NB4 (cell line): ENCODE measurements at regions not wholly inside any gene's neighbourhood (a gene's known extent, or its start where the extent isn't known, plus 50 kb on each side); places are given as distances from the start of the nearest gene placed in this dataset.

ENCODE experiments used
- MYC ChIP-seq: IDR thresholded peaks from 2 replicates; pipeline ENCODE4 v1.6.1; 2011; ENCODE audit warnings: low read depth, low read length
- POLR2A ChIP-seq: IDR thresholded peaks from 2 replicates; pipeline ENCODE4 v1.6.1; 2011; ENCODE audit warnings: mild to moderate bottlenecking; ENCODE audit not compliant: insufficient read length; ENCODE audit errors: extremely low read depth
- TF ChIP-seq, protein P1 (sequence below): IDR thresholded peaks from one replicate; pipeline ENCODE4 v1.5.1; 2012; ENCODE audit warnings: low read depth, low read length
- TF ChIP-seq, protein P2 (sequence below): IDR thresholded peaks from 2 replicates; pipeline ENCODE4 v1.6.1; 2011; ENCODE audit warnings: low read depth, low read length

DNA sequence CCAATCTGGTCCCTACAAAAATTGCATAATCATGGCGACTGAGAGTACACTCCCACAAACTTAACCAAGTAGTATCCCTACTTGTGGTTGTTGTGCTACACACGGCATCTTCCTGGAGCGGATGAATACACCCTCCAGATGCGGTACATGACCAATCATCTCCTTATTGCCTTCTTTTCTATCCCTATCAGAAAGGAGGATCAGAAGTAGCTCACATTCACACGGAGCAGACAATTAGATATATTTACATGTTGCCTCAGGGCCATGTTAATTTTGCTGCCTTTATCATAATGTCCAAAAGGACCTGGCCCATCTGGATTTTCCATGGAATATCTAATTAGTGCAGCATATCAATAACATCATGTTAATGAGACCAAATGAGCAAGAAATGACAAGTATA lies 96.4 kb upstream of the RNU6-1 start:
- TF ChIP-seq, protein P1, sequence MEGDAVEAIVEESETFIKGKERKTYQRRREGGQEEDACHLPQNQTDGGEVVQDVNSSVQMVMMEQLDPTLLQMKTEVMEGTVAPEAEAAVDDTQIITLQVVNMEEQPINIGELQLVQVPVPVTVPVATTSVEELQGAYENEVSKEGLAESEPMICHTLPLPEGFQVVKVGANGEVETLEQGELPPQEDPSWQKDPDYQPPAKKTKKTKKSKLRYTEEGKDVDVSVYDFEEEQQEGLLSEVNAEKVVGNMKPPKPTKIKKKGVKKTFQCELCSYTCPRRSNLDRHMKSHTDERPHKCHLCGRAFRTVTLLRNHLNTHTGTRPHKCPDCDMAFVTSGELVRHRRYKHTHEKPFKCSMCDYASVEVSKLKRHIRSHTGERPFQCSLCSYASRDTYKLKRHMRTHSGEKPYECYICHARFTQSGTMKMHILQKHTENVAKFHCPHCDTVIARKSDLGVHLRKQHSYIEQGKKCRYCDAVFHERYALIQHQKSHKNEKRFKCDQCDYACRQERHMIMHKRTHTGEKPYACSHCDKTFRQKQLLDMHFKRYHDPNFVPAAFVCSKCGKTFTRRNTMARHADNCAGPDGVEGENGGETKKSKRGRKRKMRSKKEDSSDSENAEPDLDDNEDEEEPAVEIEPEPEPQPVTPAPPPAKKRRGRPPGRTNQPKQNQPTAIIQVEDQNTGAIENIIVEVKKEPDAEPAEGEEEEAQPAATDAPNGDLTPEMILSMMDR: no peak
- TF ChIP-seq, protein P2, sequence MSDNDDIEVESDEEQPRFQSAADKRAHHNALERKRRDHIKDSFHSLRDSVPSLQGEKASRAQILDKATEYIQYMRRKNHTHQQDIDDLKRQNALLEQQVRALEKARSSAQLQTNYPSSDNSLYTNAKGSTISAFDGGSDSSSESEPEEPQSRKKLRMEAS: no peak
- TF ChIP-seq POLR2A (no peak), MYC (no peak)
